Lower lobe of right lung (tissue), 2 donors: ENCODE measurements at regions not wholly inside any gene's neighbourhood (a gene's known extent, or its start where the extent isn't known, plus 50 kb on each side); places are given as distances from the start of the nearest gene placed in this dataset.
"Not testable (repeated sequence)": the region's sequence is repeated elsewhere in the genome, so short reads cannot be mapped to it uniquely, and the experiment has no call there.

Source experiments
- ATAC-seq, 2 donors: fragments of 200-7000 bp; cut with Tn5 transposase; one replicate each; pipeline ENCODE4 v1.9.1; 2020 to 2022; ENCODE audit warnings: mild to moderate bottlenecking in 2 of 2, moderate library complexity in 2 of 2
- DNase-seq: peaks from one replicate; pipeline ENCODE4 v3.0.0-alpha.2; 2020
- H3K27ac ChIP-seq: fragments of 200-600 bp; one replicate; pipeline ENCODE4 v1.8.0; 2022
- H3K27me3 ChIP-seq: fragments of 200-600 bp; one replicate; pipeline ENCODE4 v1.8.0; 2022; ENCODE audit warnings: low read depth
- H3K36me3 ChIP-seq: fragments of 200-600 bp; one replicate; pipeline ENCODE4 v1.8.0; 2022; ENCODE audit warnings: mild to moderate bottlenecking
- H3K4me1 ChIP-seq: fragments of 200-600 bp; one replicate; pipeline ENCODE4 v1.8.0; 2022
- H3K4me3 ChIP-seq: fragments of 200-600 bp; one replicate; pipeline ENCODE4 v1.8.0; 2022; ENCODE audit warnings: mild to moderate bottlenecking
- H3K9me3 ChIP-seq: fragments of 200-600 bp; one replicate; pipeline ENCODE4 v1.8.0; 2022
- CTCF ChIP-seq: fragments of 200-600 bp; IDR thresholded peaks from one replicate; pipeline ENCODE4 v1.8.0; 2022; ENCODE audit warnings: antibody characterized with exemption, mild to moderate bottlenecking
- intact Hi-C: fragments of 100-400 bp; cut with DNase I; formaldehyde crosslinking; loops from one replicate; pipeline ENCODE4 v1.11.0; 2022
- donor health status: DM: no; HTN: yes; CAD: no; lungs with severe emphysema.

GRCh38 chr1:229920683-229921082 lies 146.4 kb upstream of the GALNT2 start:
- ATAC-seq (no peak), DNase-seq (no peak)
- Histone ChIP-seq H3K36me3 (no peaks in the 10 kb centered on the region), H3K4me3 (no peak overlapping the region), H3K4me1 (no peaks in the 10 kb centered on the region), H3K27ac (no peak overlapping the region), H3K27me3 (no peaks in the 10 kb centered on the region), H3K9me3 (no peaks in the 10 kb centered on the region)
- intact Hi-C loops: no loop called here
- TF ChIP-seq CTCF: no peak

- no peaks in the 10 kb centered on the region for H3K4me1 ChIP-seq
- H3K36me3 ChIP-seq: no peaks in the 10 kb centered on the region
- no peak for DNase-seq
- ATAC-seq: no peak
- intact Hi-C loops: no loop called here
- no peaks in the 10 kb centered on the region for H3K9me3 ChIP-seq
- H3K27me3 ChIP-seq: no peaks in the 10 kb centered on the region
- no peak overlapping the region for H3K27ac ChIP-seq
- no peak for TF ChIP-seq CTCF
- H3K4me3 ChIP-seq: no peak overlapping the region
Observed at GRCh38 chr1:229922249-229922648, 144.8 kb upstream of the GALNT2 start.

- no peaks in the 10 kb centered on the region for H3K36me3 ChIP-seq
- no peaks in the 10 kb centered on the region for H3K4me1 ChIP-seq
- H3K4me3 ChIP-seq: no peak overlapping the region
- no peaks in the 10 kb centered on the region for H3K27me3 ChIP-seq
- ATAC-seq (no peak), DNase-seq (no peak)
- TF ChIP-seq CTCF: no peak
- no peak overlapping the region for H3K27ac ChIP-seq
- intact Hi-C loops: no loop called here
- no peaks in the 10 kb centered on the region for H3K9me3 ChIP-seq
Observed at GRCh38 chr1:229924639-229925038, 142.4 kb upstream of the GALNT2 start.

- no peak for ATAC-seq
- Histone ChIP-seq H3K4me3 (no peak overlapping the region), H3K27ac (no peak overlapping the region), H3K27me3 (no peaks in the 10 kb centered on the region), H3K36me3 (no peaks in the 10 kb centered on the region), H3K9me3 (no peaks in the 10 kb centered on the region), H3K4me1 (no peaks in the 10 kb centered on the region)
- no peak for DNase-seq
- intact Hi-C loops: no loop called here
- TF ChIP-seq CTCF: no peak
Observed at GRCh38 chr1:229928767-229929166, 138.3 kb upstream of the GALNT2 start.

- H3K27me3 ChIP-seq, ATAC-seq, H3K36me3 ChIP-seq, H3K9me3 ChIP-seq, intact Hi-C loops, H3K4me1 ChIP-seq, DNase-seq, H3K4me3 ChIP-seq, H3K27ac ChIP-seq: not testable (repeated sequence)
Observed at GRCh38 chr1:229931751-229932150, 135.3 kb upstream of the GALNT2 start.

GRCh38 chr1:229935157-229935556 lies 131.9 kb upstream of the GALNT2 start:
- H3K4me3 ChIP-seq, H3K27me3 ChIP-seq, DNase-seq, ATAC-seq, intact Hi-C loops, H3K36me3 ChIP-seq, H3K4me1 ChIP-seq, H3K27ac ChIP-seq, H3K9me3 ChIP-seq: not testable (repeated sequence)

- intact Hi-C loops: no loop called here
- Histone ChIP-seq H3K27ac (no peak overlapping the region), H3K36me3 (no peaks in the 10 kb centered on the region), H3K9me3 (no peaks in the 10 kb centered on the region), H3K4me3 (no peak overlapping the region), H3K27me3 (peaks cover 3% of the 10 kb centered on the region), H3K4me1 (no peaks in the 10 kb centered on the region)
- no peak for DNase-seq
- no peak for ATAC-seq
- no peak for TF ChIP-seq CTCF
Observed at GRCh38 chr1:229938551-229938950, 128.5 kb upstream of the GALNT2 start.
